HCT116 (cell line): ENCODE measurements at regions not wholly inside any gene's neighbourhood (a gene's known extent, or its start where the extent isn't known, plus 50 kb on each side); places are given as distances from the start of the nearest gene placed in this dataset.

Source experiments
- ATAC-seq: fragments of 200-7000 bp; cut with Tn5 transposase; 2 replicates; pipeline ENCODE4 v1.9.1; 2020; ENCODE audit warnings: mild to moderate bottlenecking, moderate library complexity
- BruUV-seq: library from RNA; stranded (reverse); fragments of 400-500 nt; replicated peaks from 2 replicates; lab custom pipeline; 2021; lab: Mats Ljungman, UMichigan
- CTCF ChIA-PET: fragments of 300-600 bp; sonication (Branson Sonifier 250); formaldehyde crosslinking; loops from one replicate; lab custom pipeline; 2021; ENCODE audit warnings: antibody characterized with exemption; lab: Charles Lee
- POLR2A ChIA-PET: fragments of 300-600, 350-600 bp; sonication (Branson Sonifier 250); formaldehyde crosslinking; loops from one replicate; lab custom pipeline; 2021; ENCODE audit warnings: antibody characterized with exemption; lab: Charles Lee
- RAD21 ChIA-PET, 2 experiments: fragments of 300-600 bp; sonication (Branson Sonifier 250); formaldehyde crosslinking; loops; one replicate each; lab custom pipeline; 2023; ENCODE audit warnings: low total read pairs in 2 of 2; ENCODE audit not compliant: uncharacterized antibody in 2 of 2, unreplicated experiment in 2 of 2, low non-redundant PET in 1 of 2; lab: Charles Lee
- DNase-seq: peaks from one replicate; pipeline ENCODE4 v3.0.0-alpha.2; 2010; ENCODE audit warnings: low read depth, low spot score
- H2AFZ ChIP-seq: fragments of 200-600 bp; shearing (Covaris generic), sonication (generic); 2 replicates; pipeline ENCODE4 v1.6.1; 2017; ENCODE audit warnings: low read depth, mixed run types, mixed read lengths, antibody characterized with exemption, low read length; ENCODE audit not compliant: poor library complexity, severe bottlenecking
- H3K27ac ChIP-seq: 2 replicates; pipeline ENCODE4 v1.5.1; 2012; ENCODE audit warnings: low read depth, low read length
- H3K27me3 ChIP-seq: fragments of 200-600 bp; sonication (generic); 2 replicates; pipeline ENCODE4 v1.6.1; 2016; ENCODE audit warnings: mixed run types, low read length, mixed read lengths; ENCODE audit not compliant: insufficient read depth
- H3K36me3 ChIP-seq, 2 experiments: fragments of 200-500 bp in 1 of 2; fragments of 200-600 bp in 1 of 2; sonication (Bioruptor generic) in 1 of 2; sonication (generic) in 1 of 2; 2 replicates each; pipeline versions ENCODE4 v1.5.1 to v1.6.1; 2014 to 2016; ENCODE audit warnings: low read length in 2 of 2, inconsistent platforms in 1 of 2, mixed read lengths in 1 of 2, mixed run types in 1 of 2; ENCODE audit not compliant: insufficient read depth in 2 of 2, control insufficient read depth in 1 of 2
- H3K4me1 ChIP-seq, 2 experiments: fragments of 200-600 bp in 1 of 2; sonication (generic) in 1 of 2; 2 replicates each; pipeline versions ENCODE4 v1.5.1 to v1.6.1; 2012 to 2017; ENCODE audit warnings: low read length in 2 of 2, inconsistent platforms in 1 of 2, mild to moderate bottlenecking in 1 of 2, mixed read lengths in 1 of 2, mixed run types in 1 of 2, moderate library complexity in 1 of 2; ENCODE audit not compliant: insufficient read depth in 2 of 2, control insufficient read depth in 1 of 2
- H3K4me2 ChIP-seq: fragments of 200-600 bp; sonication (generic); 2 replicates; pipeline ENCODE4 v1.6.1; 2017; ENCODE audit warnings: mixed run types, low read length, mixed read lengths
- H3K4me3 ChIP-seq, 2 experiments: fragments of 200-600 bp in 1 of 2; sonication (generic) in 1 of 2; replicated peaks in 1 of 2; 2 replicates each; pipeline ENCODE4 v1.5.1; 2011 to 2016; ENCODE audit warnings: low read length in 2 of 2, control low read depth in 1 of 2, low read depth in 1 of 2, mild to moderate bottlenecking in 1 of 2, mixed read lengths in 1 of 2, mixed run types in 1 of 2
- H3K79me2 ChIP-seq: fragments of 200-600 bp; sonication (generic); 2 replicates; pipeline ENCODE4 v1.6.1; 2017; ENCODE audit warnings: mild to moderate bottlenecking, mixed run types, low read length, moderate library complexity, mixed read lengths; ENCODE audit not compliant: insufficient read depth
- H3K9ac ChIP-seq: fragments of 200-600 bp; sonication (generic); 2 replicates; pipeline ENCODE4 v1.6.1; 2016; ENCODE audit warnings: low read length, mixed read lengths
- H3K9me2 ChIP-seq: fragments of 200-600 bp; sonication (generic), shearing (Covaris generic); 2 replicates; pipeline ENCODE4 v1.6.1; 2017; ENCODE audit warnings: mixed run types, mild to moderate bottlenecking, moderate library complexity; ENCODE audit not compliant: insufficient read depth
- H3K9me3 ChIP-seq, 2 experiments: fragments of 200-500 bp in 1 of 2; fragments of 200-600 bp in 1 of 2; sonication (Bioruptor generic) in 1 of 2; sonication (generic) in 1 of 2; 2 replicates each; pipeline ENCODE4 v1.6.1; 2014 to 2017; ENCODE audit warnings: low read length in 2 of 2, mixed read lengths in 2 of 2, inconsistent platforms in 1 of 2, low read depth in 1 of 2, mild to moderate bottlenecking in 1 of 2, mixed run types in 1 of 2, moderate library complexity in 1 of 2; ENCODE audit not compliant: control insufficient read depth in 1 of 2, insufficient read depth in 1 of 2
- H4K20me1 ChIP-seq: fragments of 200-600 bp; sonication (generic), shearing (Covaris generic); 2 replicates; pipeline ENCODE4 v1.6.1; 2017; ENCODE audit warnings: mixed run types, mild to moderate bottlenecking, moderate library complexity; ENCODE audit not compliant: insufficient read depth
- ATF3 ChIP-seq: IDR thresholded peaks from 2 replicates; pipeline ENCODE4 v1.6.1; 2012
- CBX3 ChIP-seq: IDR thresholded peaks from 2 replicates; pipeline ENCODE4 v1.6.1; 2012; ENCODE audit warnings: low read depth
- ELF1 ChIP-seq: IDR thresholded peaks from 2 replicates; pipeline ENCODE4 v1.6.1; 2012; ENCODE audit warnings: low read depth, borderline replicate concordance
- FOSL1 ChIP-seq: IDR thresholded peaks from 2 replicates; pipeline ENCODE4 v1.6.1; 2012; ENCODE audit warnings: low read depth
- MAX ChIP-seq: IDR thresholded peaks from 2 replicates; pipeline ENCODE4 v1.6.1; 2012
- POLR2A ChIP-seq: IDR thresholded peaks from 2 replicates; pipeline ENCODE4 v1.7.0; 2011; ENCODE audit warnings: borderline replicate concordance; ENCODE audit not compliant: insufficient read depth, insufficient read length; ENCODE audit errors: extremely low read depth
- POLR2AphosphoS5 ChIP-seq: IDR thresholded peaks from 2 replicates; pipeline ENCODE4 v1.6.1; 2011; ENCODE audit warnings: mild to moderate bottlenecking, low read depth, low read length, moderate library complexity
- RAD21 ChIP-seq: IDR thresholded peaks from 2 replicates; pipeline ENCODE4 v1.6.1; 2012; ENCODE audit warnings: low read depth, mild to moderate bottlenecking
- REST ChIP-seq: IDR thresholded peaks from 2 replicates; pipeline ENCODE4 v1.6.1; 2012; ENCODE audit warnings: low read depth
- SP1 ChIP-seq: IDR thresholded peaks from 2 replicates; pipeline ENCODE4 v1.6.1; 2012; ENCODE audit warnings: low read depth
- SRF ChIP-seq: IDR thresholded peaks from 2 replicates; pipeline ENCODE4 v1.6.1; 2012; ENCODE audit warnings: low read depth
- ZFX ChIP-seq: fragments of 450-650 bp; IDR thresholded peaks from 2 replicates; pipeline ENCODE4 v1.6.1; 2017
- ZNF274 ChIP-seq: fragments of 200-500 bp; sonication (Bioruptor generic); IDR thresholded peaks from 2 replicates; pipeline ENCODE4 v1.6.1; 2014; ENCODE audit warnings: mild to moderate bottlenecking, low read depth, low read length, inconsistent platforms
- intact Hi-C: fragments of 100-400 bp; cut with micrococcal nuclease; formaldehyde crosslinking; loops from 2 replicates; pipeline ENCODE4 v1.10.0; 2022

- Histone ChIP-seq H4K20me1 (no peaks in the 10 kb centered on the region), H3K4me3 (no peak overlapping the region), H3K9me2 (no peaks in the 10 kb centered on the region), H3K36me3 (no peaks in the 10 kb centered on the region), H3K9me3 (no peaks in the 10 kb centered on the region), H3K79me2 (no peaks in the 10 kb centered on the region), H3K9ac (no peak overlapping the region), H3K27me3 (peaks cover 14% of the 10 kb centered on the region), H3K4me2 (no peak overlapping the region), H3K27ac (no peak overlapping the region), H2AFZ (no peak overlapping the region), H3K4me1 (no peaks in the 10 kb centered on the region)
- ChIA-PET RAD21 (no interaction called here), POLR2A (no interaction called here), CTCF (no interaction called here)
- no peak for DNase-seq
- no TSS peak for BruUV-seq
- TF ChIP-seq ELF1 (no peak), SP1 (no peak), SRF (no peak), POLR2AphosphoS5 (no peak), MAX (no peak), POLR2A (no peak), CBX3 (no peak), ZNF274 (no peak), REST (no peak), ATF3 (no peak), FOSL1 (no peak), ZFX (no peak), RAD21 (no peak)
- no peak for ATAC-seq
- intact Hi-C loops, result no loop called here
Measured at GRCh38 chr20:59385038-59385437, 84.6 kb downstream of the EDN3 start.
